Coronary artery (tissue), 2 donors: ENCODE measurements at regions not wholly inside any gene's neighbourhood (a gene's known extent, or its start where the extent isn't known, plus 50 kb on each side); places are given as distances from the start of the nearest gene placed in this dataset.
"Not testable (repeated sequence)": the region's sequence is repeated elsewhere in the genome, so short reads cannot be mapped to it uniquely, and the experiment has no call there.

Source experiments
- DNase-seq: peaks from one replicate; pipeline ENCODE4 v3.0.0-alpha.2; 2017; ENCODE audit warnings: low spot score
- H3K27ac ChIP-seq, 2 donors: fragments of 200-600 bp; sonication (generic); one replicate each; pipeline ENCODE4 v1.5.1; 2016 to 2019
- H3K4me3 ChIP-seq: fragments of 200-600 bp; sonication (generic); 2 replicates; pipeline ENCODE4 v1.5.1; 2016; ENCODE audit warnings: mild to moderate bottlenecking, moderate library complexity
- CTCF ChIP-seq: fragments of 200-600 bp; sonication (generic); IDR thresholded peaks from one replicate; pipeline ENCODE4 v1.5.1; 2019; ENCODE audit warnings: antibody characterized with exemption

GRCh38 chr4:189659287-189659686 is 281.4 kb upstream of the FRG1 start:
- H3K27ac ChIP-seq: no peak overlapping the region
- TF ChIP-seq CTCF: no peak
- H3K4me3 ChIP-seq: no peak overlapping the region
- no peak for DNase-seq

- no peak for TF ChIP-seq CTCF
- H3K27ac ChIP-seq: no peak overlapping the region
- no peak for DNase-seq
These were observed 279.8 kb upstream of the FRG1 start for GRCh38 chr4:189660722-189661360.

GRCh38 chr4:189664693-189665250 is 275.9 kb upstream of the FRG1 start:
- no peak overlapping the region for H3K4me3 ChIP-seq
- DNase-seq: no peak
- TF ChIP-seq CTCF: no peak
- H3K27ac ChIP-seq: no peak overlapping the region

More at GRCh38 chr4:189660722-189661360, 279.8 kb upstream of the FRG1 start:
- no peak overlapping the region for H3K4me3 ChIP-seq

- H3K27ac ChIP-seq, H3K4me3 ChIP-seq, DNase-seq: not testable (repeated sequence)
These were observed 274.9 kb upstream of the FRG1 start for GRCh38 chr4:189665712-189666305.

GRCh38 chr4:189667386-189667785 is 273.3 kb upstream of the FRG1 start:
- DNase-seq, H3K27ac ChIP-seq, H3K4me3 ChIP-seq: not testable (repeated sequence)

- not testable (repeated sequence) for H3K27ac ChIP-seq, DNase-seq, H3K4me3 ChIP-seq
These were observed 242.9 kb upstream of the FRG1 start for GRCh38 chr4:189697675-189698245.

- H3K4me3 ChIP-seq, H3K27ac ChIP-seq, DNase-seq: not testable (repeated sequence)
These were observed 237.7 kb upstream of the FRG1 start for GRCh38 chr4:189703000-189703399.

- DNase-seq, H3K27ac ChIP-seq, H3K4me3 ChIP-seq: not testable (repeated sequence)
These were observed 233.9 kb upstream of the FRG1 start for GRCh38 chr4:189706821-189707220.

GRCh38 chr4:189707227-189707626 is 233.4 kb upstream of the FRG1 start:
- not testable (repeated sequence) for H3K4me3 ChIP-seq, H3K27ac ChIP-seq, DNase-seq

GRCh38 chr4:189711956-189712355 is 228.7 kb upstream of the FRG1 start:
- not testable (repeated sequence) for DNase-seq, H3K27ac ChIP-seq, H3K4me3 ChIP-seq

GRCh38 chr4:189721016-189721993 is 219.4 kb upstream of the FRG1 start:
- not testable (repeated sequence) for DNase-seq, H3K27ac ChIP-seq, H3K4me3 ChIP-seq

GRCh38 chr4:189722324-189723003 is 218.2 kb upstream of the FRG1 start:
- not testable (repeated sequence) for H3K4me3 ChIP-seq, DNase-seq, H3K27ac ChIP-seq

- H3K27ac ChIP-seq, DNase-seq, H3K4me3 ChIP-seq: not testable (repeated sequence)
These were observed 212.6 kb upstream of the FRG1 start for GRCh38 chr4:189727982-189728638.

- not testable (repeated sequence) for H3K4me3 ChIP-seq, H3K27ac ChIP-seq, DNase-seq
These were observed 208.7 kb upstream of the FRG1 start for GRCh38 chr4:189731989-189732388.
